PC-9 (cell line): ENCODE measurements at regions not wholly inside any gene's neighbourhood (a gene's known extent, or its start where the extent isn't known, plus 50 kb on each side); places are given as distances from the start of the nearest gene placed in this dataset.

Experiments used
- BruUV-seq: library from RNA; stranded (reverse); fragments of 400-500 nt; replicated peaks from 2 replicates; lab custom pipeline; 2021; lab: Mats Ljungman, UMichigan
- CTCF ChIA-PET: fragments of 300-600 bp; sonication (Branson Sonifier 250); formaldehyde crosslinking; loops from one replicate; lab custom pipeline; 2022; ENCODE audit warnings: antibody characterized with exemption; lab: Charles Lee
- POLR2A ChIA-PET: fragments of 300-600 bp; sonication (Branson Sonifier 250); formaldehyde crosslinking; loops from one replicate; lab custom pipeline; 2022; ENCODE audit warnings: antibody characterized with exemption; ENCODE audit not compliant: unreplicated experiment; lab: Charles Lee
- DNase-seq, 2 experiments: peaks; one replicate each; pipeline versions ENCODE4 v3.0.0 to v3.0.0-alpha.2; 2015 to 2022; ENCODE audit warnings: mixed read lengths in 1 of 2
- H2AFZ ChIP-seq: fragments of 200-600 bp; sonication (generic); 2 replicates; pipeline ENCODE4 v1.8.1; 2017; ENCODE audit warnings: antibody characterized with exemption
- H3F3A ChIP-seq: fragments of 200-600 bp; sonication (generic); 2 replicates; pipeline ENCODE4 v1.8.1; 2017; ENCODE audit warnings: antibody characterized with exemption, mild to moderate bottlenecking, low read depth; ENCODE audit not compliant: insufficient read depth
- H3K27ac ChIP-seq: fragments of 200-600 bp; sonication (generic); 2 replicates; pipeline ENCODE4 v1.6.1; 2016; ENCODE audit warnings: mixed run types
- H3K27me3 ChIP-seq: fragments of 200-600 bp; sonication (generic); 2 replicates; pipeline ENCODE4 v1.6.1; 2016; ENCODE audit warnings: low read depth, mixed run types; ENCODE audit not compliant: insufficient read depth
- H3K36me3 ChIP-seq: fragments of 200-600 bp; sonication (generic); 2 replicates; pipeline ENCODE4 v1.6.1; 2016; ENCODE audit warnings: low read depth, mixed run types
- H3K4me1 ChIP-seq: fragments of 200-600 bp; sonication (generic); replicated peaks from 2 replicates; pipeline ENCODE4 v1.6.1; 2016; ENCODE audit warnings: mixed run types; ENCODE audit not compliant: insufficient read depth
- H3K4me2 ChIP-seq: fragments of 200-600 bp; sonication (generic); 2 replicates; pipeline ENCODE4 v1.6.1; 2017; ENCODE audit warnings: mixed run types
- H3K4me3 ChIP-seq: fragments of 200-600 bp; sonication (generic); 2 replicates; pipeline ENCODE4 v1.6.1; 2016; ENCODE audit warnings: mixed run types
- H3K79me2 ChIP-seq: fragments of 200-600 bp; sonication (generic); 2 replicates; pipeline ENCODE4 v1.6.1; 2017; ENCODE audit warnings: low read depth, mixed run types
- H3K9me2 ChIP-seq: fragments of 200-600 bp; sonication (generic); 2 replicates; pipeline ENCODE4 v1.8.1; 2017; ENCODE audit warnings: mild to moderate bottlenecking; ENCODE audit not compliant: insufficient read depth
- H3K9me3 ChIP-seq: fragments of 200-600 bp; sonication (generic); 2 replicates; pipeline ENCODE4 v1.8.1; 2016; ENCODE audit warnings: low read depth; ENCODE audit not compliant: insufficient read depth
- H4K20me1 ChIP-seq: fragments of 200-600 bp; sonication (generic); 2 replicates; pipeline ENCODE4 v1.8.1; 2017; ENCODE audit not compliant: insufficient read depth
- EZH2 ChIP-seq: fragments of 200-600 bp; sonication (generic); IDR thresholded peaks from 2 replicates; pipeline ENCODE4 v1.8.0; 2017; ENCODE audit warnings: antibody characterized with exemption, low read depth
- intact Hi-C: fragments of 100-400 bp; cut with micrococcal nuclease; formaldehyde crosslinking; loops from one replicate; pipeline ENCODE4 v1.10.0; 2022; ENCODE audit not compliant: unreplicated experiment
- TF ChIP-seq, protein P1 (sequence below): fragments of 200-600 bp; sonication (generic); conservative IDR thresholded peaks from 2 replicates; pipeline ENCODE4 v1.6.1; 2017; ENCODE audit warnings: mixed run types, antibody characterized with exemption, mild to moderate bottlenecking, moderate library complexity

DNA sequence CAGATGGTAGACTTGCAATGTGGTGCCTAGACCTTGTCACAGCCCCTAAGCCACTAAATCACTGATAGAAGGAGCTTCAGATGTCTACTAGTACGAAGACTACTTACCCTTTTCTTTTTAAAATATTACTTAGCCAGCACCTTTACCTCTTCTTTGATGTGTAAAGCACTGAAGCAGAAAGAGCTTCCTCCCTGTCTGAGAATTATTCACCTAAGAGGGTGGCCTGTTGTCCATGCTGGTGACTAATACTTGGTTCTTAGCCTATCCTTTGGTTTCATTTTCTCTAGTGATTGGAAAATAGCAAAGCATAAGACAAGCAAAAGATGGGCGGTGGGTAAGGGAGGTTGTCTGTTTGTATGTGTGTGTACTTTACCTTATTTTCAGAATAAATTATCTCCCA lies 794.6 kb downstream of the TFAP2A start:
- H3F3A ChIP-seq: no peaks in the 10 kb centered on the region

DNA sequence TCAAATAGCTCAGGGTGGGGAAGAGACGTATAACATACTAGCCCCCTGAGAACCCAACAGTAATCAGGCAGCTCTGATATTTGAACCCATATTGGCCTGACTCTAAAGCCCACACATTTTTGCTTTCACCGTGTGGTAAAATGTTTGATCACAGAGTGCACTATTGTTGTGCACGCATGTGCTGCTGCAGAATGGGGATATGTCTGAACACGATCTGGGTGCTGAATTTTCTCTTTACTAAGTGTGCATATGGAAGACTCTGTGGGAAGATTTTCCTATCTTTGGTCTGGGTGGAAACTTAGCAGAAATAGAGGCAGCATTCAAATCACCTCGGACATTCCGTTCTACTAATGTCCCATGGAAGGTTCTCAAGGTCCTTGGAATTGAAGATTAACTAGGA lies 800.1 kb downstream of the TFAP2A start:
- Histone ChIP-seq H3K4me3 (no peak overlapping the region), H3K36me3 (no peaks in the 10 kb centered on the region), H4K20me1 (no peaks in the 10 kb centered on the region), H2AFZ (no peak overlapping the region), H3K9me3 (no peaks in the 10 kb centered on the region), H3K4me2 (no peak overlapping the region), H3F3A (no peaks in the 10 kb centered on the region), H3K4me1 (no peaks in the 10 kb centered on the region), H3K79me2 (no peaks in the 10 kb centered on the region), H3K27me3 (no peaks in the 10 kb centered on the region), H3K27ac (no peak overlapping the region), H3K9me2 (no peaks in the 10 kb centered on the region)
- ChIA-PET POLR2A (no interaction called here), CTCF (interaction anchor here (0.6 kb wide), 1 partner anchor 205 kb away, joined by 3 read pairs; no protein-coding TSS in a partner anchor)
- TF ChIP-seq EZH2: no peak
- TF ChIP-seq, protein P1, sequence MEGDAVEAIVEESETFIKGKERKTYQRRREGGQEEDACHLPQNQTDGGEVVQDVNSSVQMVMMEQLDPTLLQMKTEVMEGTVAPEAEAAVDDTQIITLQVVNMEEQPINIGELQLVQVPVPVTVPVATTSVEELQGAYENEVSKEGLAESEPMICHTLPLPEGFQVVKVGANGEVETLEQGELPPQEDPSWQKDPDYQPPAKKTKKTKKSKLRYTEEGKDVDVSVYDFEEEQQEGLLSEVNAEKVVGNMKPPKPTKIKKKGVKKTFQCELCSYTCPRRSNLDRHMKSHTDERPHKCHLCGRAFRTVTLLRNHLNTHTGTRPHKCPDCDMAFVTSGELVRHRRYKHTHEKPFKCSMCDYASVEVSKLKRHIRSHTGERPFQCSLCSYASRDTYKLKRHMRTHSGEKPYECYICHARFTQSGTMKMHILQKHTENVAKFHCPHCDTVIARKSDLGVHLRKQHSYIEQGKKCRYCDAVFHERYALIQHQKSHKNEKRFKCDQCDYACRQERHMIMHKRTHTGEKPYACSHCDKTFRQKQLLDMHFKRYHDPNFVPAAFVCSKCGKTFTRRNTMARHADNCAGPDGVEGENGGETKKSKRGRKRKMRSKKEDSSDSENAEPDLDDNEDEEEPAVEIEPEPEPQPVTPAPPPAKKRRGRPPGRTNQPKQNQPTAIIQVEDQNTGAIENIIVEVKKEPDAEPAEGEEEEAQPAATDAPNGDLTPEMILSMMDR: no peak
- intact Hi-C loops: loop anchor here (10.0 kb wide), 1 partner anchor 360 kb away; no protein-coding TSS in a partner anchor
- BruUV-seq: no TSS peak
- no peak for DNase-seq

More for the DNA sequence above, 794.6 kb downstream of the TFAP2A start:
- ChIA-PET POLR2A (no interaction called here), CTCF (no interaction called here)
- Histone ChIP-seq H2AFZ (no peak overlapping the region), H3K9me3 (no peaks in the 10 kb centered on the region), H3K27ac (no peak overlapping the region), H3K36me3 (no peaks in the 10 kb centered on the region), H4K20me1 (no peaks in the 10 kb centered on the region), H3K79me2 (no peaks in the 10 kb centered on the region), H3K27me3 (no peaks in the 10 kb centered on the region), H3K4me2 (no peak overlapping the region), H3K9me2 (no peaks in the 10 kb centered on the region), H3K4me1 (no peaks in the 10 kb centered on the region), H3K4me3 (no peak overlapping the region)
- no TSS peak for BruUV-seq
- no peak for DNase-seq
- intact Hi-C loops: no loop called here
- TF ChIP-seq EZH2: no peak
- TF ChIP-seq, protein P1: no peak

DNA sequence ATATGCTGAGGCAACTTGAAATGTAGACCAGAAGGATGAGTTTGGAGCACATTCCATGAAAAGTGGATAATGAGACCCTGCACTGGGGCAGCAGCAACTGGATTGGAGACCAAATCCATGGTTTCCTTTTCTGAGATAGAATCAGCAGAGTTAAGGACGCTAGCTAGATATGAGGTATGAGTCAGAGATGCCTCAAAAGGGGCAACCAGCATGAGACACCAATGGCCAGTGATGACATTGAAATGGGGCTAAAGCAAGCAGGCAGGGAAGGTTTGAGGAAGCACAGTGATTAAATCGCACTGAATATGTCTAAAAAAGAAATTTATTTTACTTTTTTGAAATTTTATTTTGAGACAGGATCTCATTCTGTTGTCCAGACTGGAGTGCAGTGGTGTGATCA lies 802.4 kb downstream of the TFAP2A start:
- H3K9me3 ChIP-seq: no peaks in the 10 kb centered on the region
- H3K4me3 ChIP-seq: no peak overlapping the region
- no peak overlapping the region for H2AFZ ChIP-seq
- H3K27ac ChIP-seq: no peak overlapping the region
- H3F3A ChIP-seq: no peaks in the 10 kb centered on the region
- H3K79me2 ChIP-seq: no peaks in the 10 kb centered on the region
- H4K20me1 ChIP-seq: no peaks in the 10 kb centered on the region
- H3K9me2 ChIP-seq: no peaks in the 10 kb centered on the region
- H3K27me3 ChIP-seq: no peaks in the 10 kb centered on the region
- ChIA-PET POLR2A (interaction anchor here (0.5 kb wide), 1 partner anchor 23 kb away, joined by 3 read pairs; no protein-coding TSS in a partner anchor), CTCF (no interaction called here)
- H3K4me2 ChIP-seq: no peak overlapping the region
- TF ChIP-seq, protein P1: no peak
- no peak for TF ChIP-seq EZH2
- DNase-seq: no peak
- no TSS peak for BruUV-seq
- H3K36me3 ChIP-seq: no peaks in the 10 kb centered on the region
- intact Hi-C loops: loop anchor here (10.0 kb wide), 1 partner anchor 358 kb away; no protein-coding TSS in a partner anchor
- no peaks in the 10 kb centered on the region for H3K4me1 ChIP-seq
